Right cardiac atrium (tissue), 5 donors: ENCODE measurements at regions not wholly inside any gene's neighbourhood (a gene's known extent, or its start where the extent isn't known, plus 50 kb on each side); places are given as distances from the start of the nearest gene placed in this dataset.
A peak's percentile ranks its signal among the peaks of the same experiment; 100 is the strongest.

ENCODE experiments used
- ATAC-seq, 2 donors: fragments of 200-7000 bp; cut with Tn5 transposase; one replicate each; pipeline versions ENCODE4 v1.8.0 to v1.9.1; 2020; ENCODE audit warnings: moderate library complexity in 2 of 2, mild to moderate bottlenecking in 1 of 2
- DNase-seq, 3 donors: peaks; one replicate each; pipeline ENCODE4 v3.0.0-alpha.2; 2020
- H3K27ac ChIP-seq: one replicate; pipeline ENCODE4 v1.5.1; 2013; ENCODE audit warnings: mild to moderate bottlenecking, low read length, control low read depth, moderate library complexity
- H3K27me3 ChIP-seq: one replicate; pipeline ENCODE4 v1.6.1; 2013; ENCODE audit not compliant: control insufficient read depth, insufficient read depth
- H3K4me1 ChIP-seq: one replicate; pipeline ENCODE4 v1.6.1; 2013; ENCODE audit warnings: low read length; ENCODE audit not compliant: control insufficient read depth, insufficient read depth
- H3K4me3 ChIP-seq: one replicate; pipeline ENCODE4 v1.5.1; 2013; ENCODE audit warnings: low read length, control low read depth
- H3K9me3 ChIP-seq: one replicate; pipeline ENCODE4 v1.6.1; 2013; ENCODE audit warnings: low read length; ENCODE audit not compliant: control insufficient read depth
- WGBS: extraction: QIAGEN DNeasy Blood & Tissue Kit; methylation state at CpG from one replicate; pipeline ENCODE4 v1.1.7; 2013; 5-methylcytosine and 5-hydroxymethylcytosine counted together
- intact Hi-C, 4 donors: fragments of 100-400 bp; cut with DNase I; formaldehyde crosslinking; loops; one replicate each; pipeline versions ENCODE4 v1.11.0 to v1.14.0; 2022 to 2023
- donor health status: healthy with polysubstance abuse.
- donor health status: DM: no; HTN: yes; CAD: no.
- donor health status: DM: no; HTN: no; CAD: no.
- donor health status: DM: no; HTN: yes; CAD: no; lungs with severe emphysema.
- donor health status: DM: yes; HTN: yes; CAD: no.

DNA sequence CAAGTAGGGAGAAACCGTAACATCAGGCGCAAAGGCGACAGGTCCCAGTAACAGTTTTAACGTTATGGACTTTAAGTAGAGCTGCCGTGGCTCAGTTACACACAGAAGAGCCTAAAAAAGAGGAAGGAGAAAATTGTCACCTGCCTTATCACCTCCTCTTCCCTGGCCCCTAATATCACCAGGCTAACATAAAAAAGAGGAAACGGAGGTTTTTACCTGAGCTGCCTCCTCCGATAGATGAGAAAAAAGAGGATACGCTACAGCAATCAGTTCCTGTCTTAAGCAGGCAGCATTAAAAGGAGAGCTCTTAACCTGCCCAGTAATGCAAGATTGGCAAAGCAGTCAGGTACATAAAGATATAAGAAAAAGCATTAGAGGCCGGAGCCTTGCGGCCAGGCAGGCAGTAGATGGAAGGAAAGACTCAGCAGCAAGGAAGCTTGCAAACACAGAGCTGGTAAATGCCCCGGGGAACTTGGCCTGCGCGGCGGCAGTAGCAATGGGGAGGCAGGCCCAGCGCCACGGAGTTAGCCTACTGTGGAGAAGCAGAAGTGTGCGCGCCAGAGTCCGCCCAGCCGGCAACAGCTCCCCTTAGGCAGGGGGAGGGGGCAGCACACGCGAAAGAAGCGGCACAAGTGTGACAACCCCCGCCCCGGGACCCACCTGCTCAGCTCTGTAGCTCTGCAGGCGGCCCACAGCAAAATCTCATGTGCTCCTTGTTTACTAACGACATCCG lies 116.3 kb upstream of the SCN7A start:
- DNase-seq (peak; percentile 21 to 52 (median 32)), ATAC-seq (peak; percentile 45 to 60)
- H3K9me3 ChIP-seq = no peaks in the 10 kb centered on the region
- intact Hi-C loops = no loop called here
- H3K4me1 ChIP-seq = no peaks in the 10 kb centered on the region
- H3K4me3 ChIP-seq = no peak overlapping the region
- 45% methylated on average over 28 of the region's 28 CpGs for WGBS
- no peak overlapping the region for H3K27ac ChIP-seq
- no peaks in the 10 kb centered on the region for H3K27me3 ChIP-seq

DNA sequence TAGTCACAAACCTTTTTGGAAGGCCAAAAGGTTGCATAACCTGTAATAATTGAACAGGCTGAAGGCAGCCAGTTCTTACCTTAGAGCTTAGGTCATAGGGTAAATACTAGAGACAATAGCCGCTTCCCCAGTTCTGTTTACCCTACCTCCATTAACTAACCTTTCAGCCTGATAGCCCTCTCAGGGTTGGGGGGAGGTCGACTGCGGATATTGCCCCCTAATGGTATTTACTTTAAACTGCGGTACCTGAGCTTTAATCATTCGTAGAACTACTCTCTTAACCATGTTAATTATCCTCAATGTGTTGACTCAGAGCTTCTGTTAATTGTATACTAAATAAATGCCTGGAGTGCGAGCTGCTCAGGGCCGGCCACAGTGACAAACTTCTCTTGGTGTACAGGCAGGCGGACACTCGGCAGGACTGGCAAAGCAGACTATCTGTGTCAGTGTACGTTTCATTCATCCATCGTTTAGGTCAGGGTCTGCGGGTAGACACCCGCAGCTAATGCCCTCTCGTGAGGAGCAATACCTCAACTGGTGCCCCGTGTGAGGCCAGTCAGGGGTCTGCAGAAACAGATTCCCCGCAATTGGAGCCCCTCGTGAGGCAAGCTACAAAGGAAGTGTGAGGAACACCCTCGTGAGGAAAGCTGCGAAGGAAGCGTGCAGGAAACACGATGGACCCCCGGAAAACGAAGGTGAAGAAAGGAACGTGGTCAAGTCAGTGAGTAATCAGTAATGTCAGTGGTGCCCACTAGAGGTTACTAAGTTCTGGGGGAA lies 115.3 kb upstream of the SCN7A start:
- DNase-seq = no peak
- intact Hi-C loops = no loop called here
- Histone ChIP-seq H3K9me3 (no peaks in the 10 kb centered on the region), H3K4me3 (no peak overlapping the region), H3K27ac (no peak overlapping the region), H3K27me3 (no peaks in the 10 kb centered on the region), H3K4me1 (no peaks in the 10 kb centered on the region)
- ATAC-seq = no peak
- WGBS = 83% methylated on average over 24 of the region's 24 CpGs

DNA sequence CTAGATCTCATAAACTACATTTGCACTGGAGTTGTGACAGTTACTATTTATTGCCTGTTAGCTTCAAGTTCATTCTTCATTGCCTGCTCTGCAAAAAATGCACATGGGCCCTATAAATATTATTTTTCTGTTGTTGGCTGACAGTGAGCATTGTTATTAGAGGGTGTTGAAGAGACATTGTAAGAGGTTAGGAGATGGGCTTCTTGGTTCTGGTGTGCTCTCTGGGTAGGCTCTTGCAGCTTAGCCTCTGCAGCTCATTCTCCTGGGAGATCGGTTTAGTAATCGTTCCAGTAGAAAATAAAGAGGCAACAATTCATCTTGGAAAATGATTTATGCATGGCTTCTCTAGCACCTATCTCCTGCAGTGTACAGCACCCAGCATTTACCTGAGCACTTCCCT lies 113.8 kb upstream of the SCN7A start:
- H3K4me1 ChIP-seq = no peaks in the 10 kb centered on the region
- intact Hi-C loops = no loop called here
- no peak for DNase-seq
- no peaks in the 10 kb centered on the region for H3K27me3 ChIP-seq
- H3K4me3 ChIP-seq = no peak overlapping the region
- ATAC-seq = no peak
- WGBS = 94% methylated on average over 2 of the region's 2 CpGs
- no peak overlapping the region for H3K27ac ChIP-seq
- H3K9me3 ChIP-seq = no peaks in the 10 kb centered on the region

DNA sequence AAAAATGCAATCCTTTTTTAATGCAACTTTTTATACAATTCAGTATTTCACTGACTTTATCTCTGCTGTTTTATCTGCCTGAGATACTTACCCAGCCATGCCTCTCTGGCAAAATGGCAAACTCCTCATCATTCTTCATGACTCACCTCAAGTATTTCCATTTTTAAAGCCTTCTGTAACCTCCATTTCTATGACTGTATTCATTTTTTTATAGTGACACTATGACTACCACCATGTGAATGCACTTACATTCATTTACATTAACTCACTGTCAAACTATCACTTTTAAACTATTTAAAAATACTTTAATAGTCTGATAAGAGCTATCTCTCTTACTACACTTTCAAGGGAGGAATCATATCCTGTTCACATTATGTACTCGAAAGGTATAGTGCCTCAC lies 99.4 kb upstream of the SCN7A start:
- WGBS = 53% methylated on average over 1 of the region's 1 CpG
- Histone ChIP-seq H3K27ac (no peak overlapping the region), H3K4me3 (no peak overlapping the region), H3K4me1 (no peaks in the 10 kb centered on the region), H3K27me3 (no peaks in the 10 kb centered on the region), H3K9me3 (peaks cover 2% of the 10 kb centered on the region)
- DNase-seq (no peak), ATAC-seq (no peak)
- intact Hi-C loops = no loop called here

DNA sequence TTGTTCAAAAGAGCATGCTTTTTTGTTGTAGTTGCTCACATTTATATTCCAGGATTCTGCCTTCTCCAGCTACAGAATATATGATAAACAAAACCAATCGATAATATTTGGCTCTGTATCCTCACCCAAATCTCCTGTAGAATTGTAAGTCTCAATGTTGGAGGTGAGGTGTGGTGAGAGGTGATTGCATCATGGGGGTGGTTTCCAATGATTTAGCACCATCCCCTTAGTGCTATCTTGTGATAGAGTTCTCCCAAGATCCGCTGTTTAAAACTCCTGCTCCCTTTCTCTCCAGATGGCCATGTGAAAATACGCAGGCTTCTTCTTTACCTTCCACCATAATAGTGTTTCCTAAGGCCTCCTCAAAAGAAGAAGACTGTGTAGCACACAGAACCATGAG lies 98.7 kb upstream of the SCN7A start:
- no peak for DNase-seq
- Histone ChIP-seq H3K27me3 (no peaks in the 10 kb centered on the region), H3K9me3 (no peaks in the 10 kb centered on the region), H3K4me1 (no peaks in the 10 kb centered on the region), H3K27ac (no peak overlapping the region), H3K4me3 (no peak overlapping the region)
- WGBS = 89% methylated on average over 3 of the region's 3 CpGs
- intact Hi-C loops = no loop called here
- ATAC-seq = no peak

DNA sequence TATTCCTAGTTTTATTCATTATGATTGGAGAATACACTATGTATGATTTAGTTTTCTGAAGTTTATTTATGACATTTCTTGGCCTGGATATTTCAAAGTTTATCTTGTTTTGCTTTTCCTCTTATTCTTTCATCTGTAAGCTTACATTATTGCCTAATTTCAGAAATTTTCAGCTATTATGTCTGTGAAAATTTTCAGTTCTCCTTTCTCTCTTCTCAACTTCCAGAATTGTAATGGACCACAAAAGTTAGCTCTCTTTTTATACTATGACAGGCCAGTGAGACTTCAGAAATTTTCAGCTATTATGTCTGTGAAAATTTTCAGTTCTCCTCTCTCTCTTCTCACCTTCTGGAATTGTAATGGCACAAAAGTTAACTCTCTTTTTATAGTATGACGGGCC lies 97.2 kb upstream of the SCN7A start:
- DNase-seq = no peak
- intact Hi-C loops = no loop called here
- Histone ChIP-seq H3K27ac (no peak overlapping the region), H3K9me3 (no peaks in the 10 kb centered on the region), H3K4me3 (no peak overlapping the region), H3K27me3 (no peaks in the 10 kb centered on the region), H3K4me1 (no peaks in the 10 kb centered on the region)
- ATAC-seq = no peak
- WGBS = 0% methylated on average over 1 of the region's 1 CpG

DNA sequence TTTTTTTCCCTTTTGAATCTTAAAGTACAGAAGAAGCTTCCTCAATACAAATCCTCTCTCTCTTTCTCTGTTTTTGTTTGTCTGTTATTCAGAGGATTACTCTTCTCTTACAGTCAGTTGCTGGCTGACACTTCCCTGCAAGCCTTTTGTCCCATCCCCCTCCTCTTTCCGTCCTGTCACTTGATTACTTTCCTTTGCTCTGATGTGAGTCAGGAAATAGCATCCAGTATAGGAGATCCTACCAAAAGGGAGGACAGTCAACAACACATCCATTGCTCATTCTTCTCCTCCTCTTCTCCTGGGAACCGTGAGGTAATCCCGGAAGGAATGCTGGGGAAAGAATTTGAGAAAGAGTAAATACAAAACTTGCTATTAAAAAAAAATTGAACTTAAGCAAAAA lies 79.3 kb upstream of the SCN7A start:
- Histone ChIP-seq H3K27me3 (no peaks in the 10 kb centered on the region), H3K4me3 (no peak overlapping the region), H3K27ac (no peak overlapping the region), H3K4me1 (no peaks in the 10 kb centered on the region), H3K9me3 (no peaks in the 10 kb centered on the region)
- intact Hi-C loops = no loop called here
- 18% methylated on average over 3 of the region's 3 CpGs for WGBS
- ATAC-seq = no peak
- no peak for DNase-seq

DNA sequence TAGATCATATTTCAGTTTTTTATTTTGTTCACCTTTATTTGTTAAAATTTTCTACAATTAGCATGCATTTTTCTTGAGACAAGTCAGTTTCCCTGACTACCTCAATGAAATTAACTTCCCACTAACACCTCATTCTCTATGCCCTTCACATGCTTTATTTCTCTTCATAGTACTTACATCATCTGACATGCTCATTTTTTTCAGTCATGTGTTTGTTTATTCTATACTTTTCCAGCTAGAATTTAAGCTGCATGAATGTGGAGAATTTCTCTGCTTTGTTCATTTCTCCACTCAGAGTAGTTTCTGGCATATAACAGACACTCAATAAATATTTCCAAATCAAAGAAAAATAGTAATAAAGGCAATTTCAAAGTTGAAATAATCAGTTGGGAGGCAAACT lies 78.9 kb upstream of the SCN7A start:
- H3K4me1 ChIP-seq = no peaks in the 10 kb centered on the region
- DNase-seq = no peak
- H3K27me3 ChIP-seq = no peaks in the 10 kb centered on the region
- ATAC-seq = no peak
- H3K27ac ChIP-seq = no peak overlapping the region
- intact Hi-C loops = no loop called here
- no peak overlapping the region for H3K4me3 ChIP-seq
- H3K9me3 ChIP-seq = no peaks in the 10 kb centered on the region

DNA sequence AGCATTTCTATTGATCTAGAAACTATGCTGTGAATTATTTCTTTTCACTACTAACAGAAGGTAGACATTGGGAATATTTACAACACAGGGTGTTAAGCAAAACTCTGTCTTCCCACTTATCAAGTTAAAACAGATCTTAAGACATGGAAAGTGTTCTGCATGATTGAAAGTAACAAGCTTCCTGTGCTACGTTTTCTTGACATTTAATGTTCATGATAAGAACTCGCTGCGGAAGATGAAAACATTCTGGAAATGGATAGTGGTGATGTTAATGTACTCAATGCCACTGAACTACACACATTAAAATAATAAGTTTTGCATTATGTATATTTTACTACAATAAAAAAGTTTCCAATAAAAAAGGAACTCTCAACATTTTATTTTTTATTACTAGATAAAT lies 74.4 kb upstream of the SCN7A start:
- ATAC-seq = no peak
- Histone ChIP-seq H3K27me3 (no peaks in the 10 kb centered on the region), H3K4me1 (no peaks in the 10 kb centered on the region), H3K4me3 (no peak overlapping the region), H3K9me3 (no peaks in the 10 kb centered on the region), H3K27ac (no peak overlapping the region)
- WGBS = 22% methylated on average over 3 of the region's 3 CpGs
- no peak for DNase-seq
- intact Hi-C loops = no loop called here

DNA sequence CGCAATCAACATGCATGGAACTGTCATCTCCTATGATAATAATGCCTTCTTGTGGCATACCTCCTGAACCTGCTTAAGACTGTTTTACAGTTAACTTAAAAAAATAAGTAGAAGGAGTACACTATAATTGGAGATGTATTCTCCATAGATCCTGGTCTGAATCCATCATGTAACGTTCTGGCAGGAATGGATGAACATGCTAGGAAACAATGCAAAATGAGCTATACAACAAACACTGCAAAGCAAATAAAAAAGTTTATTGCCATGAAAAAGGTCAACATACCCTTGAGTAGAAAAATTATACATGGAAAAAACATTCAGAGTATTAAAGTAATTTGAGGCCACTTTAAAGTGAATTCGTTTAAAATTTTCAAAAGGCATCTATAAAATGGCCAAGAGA lies 71.5 kb upstream of the SCN7A start:
- DNase-seq (no peak), ATAC-seq (no peak)
- no peaks in the 10 kb centered on the region for H3K27me3 ChIP-seq
- no peaks in the 10 kb centered on the region for H3K9me3 ChIP-seq
- WGBS = 90% methylated on average over 3 of the region's 3 CpGs
- no peak overlapping the region for H3K4me3 ChIP-seq
- H3K27ac ChIP-seq = no peak overlapping the region
- H3K4me1 ChIP-seq = no peaks in the 10 kb centered on the region
- intact Hi-C loops = no loop called here

DNA sequence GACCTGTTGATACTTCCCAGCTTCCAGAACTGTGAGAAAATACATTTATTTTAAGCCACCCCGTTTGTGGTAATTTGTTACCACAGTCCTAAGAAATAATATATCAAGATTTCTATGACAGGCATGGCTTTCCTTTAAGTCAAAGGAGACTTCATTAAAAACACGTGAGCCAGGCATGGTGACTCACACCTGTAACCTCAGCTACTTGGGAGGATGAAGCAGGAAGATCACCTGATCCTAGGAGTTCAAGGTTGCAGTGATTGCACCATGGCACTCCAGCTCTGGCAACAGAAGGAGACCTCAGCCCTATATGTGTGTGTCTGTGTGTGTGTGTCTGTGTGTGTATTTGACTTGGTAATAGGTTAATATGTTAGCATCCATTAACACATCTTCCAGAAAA lies 69.8 kb upstream of the SCN7A start:
- 73% methylated on average over 2 of the region's 2 CpGs for WGBS
- no peaks in the 10 kb centered on the region for H3K9me3 ChIP-seq
- H3K27me3 ChIP-seq = no peaks in the 10 kb centered on the region
- ATAC-seq (no peak), DNase-seq (no peak)
- intact Hi-C loops = no loop called here
- H3K27ac ChIP-seq = no peak overlapping the region
- no peak overlapping the region for H3K4me3 ChIP-seq
- no peaks in the 10 kb centered on the region for H3K4me1 ChIP-seq
